OCI-LY1 (cell line): ENCODE measurements at regions not wholly inside any gene's neighbourhood (a gene's known extent, or its start where the extent isn't known, plus 50 kb on each side); places are given as distances from the start of the nearest gene placed in this dataset.
"Not testable (repeated sequence)": the region's sequence is repeated elsewhere in the genome, so short reads cannot be mapped to it uniquely, and the experiment has no call there.

Experiments used
- EZH2 ChIP-seq: fragments of 200-600 bp; sonication (generic), shearing (Covaris generic); IDR thresholded peaks from 2 replicates; pipeline ENCODE4 v1.8.0; 2017; ENCODE audit warnings: borderline replicate concordance, mixed run types, mild to moderate bottlenecking, antibody characterized with exemption, low read length, moderate library complexity, mixed read lengths
- TF ChIP-seq, protein P1 (sequence below): fragments of 200-600 bp; sonication (generic), shearing (Covaris generic); IDR thresholded peaks from 2 replicates; pipeline ENCODE4 v1.5.1; 2017; ENCODE audit warnings: mild to moderate bottlenecking, antibody characterized with exemption, low read length, moderate library complexity, mixed read lengths

DNA sequence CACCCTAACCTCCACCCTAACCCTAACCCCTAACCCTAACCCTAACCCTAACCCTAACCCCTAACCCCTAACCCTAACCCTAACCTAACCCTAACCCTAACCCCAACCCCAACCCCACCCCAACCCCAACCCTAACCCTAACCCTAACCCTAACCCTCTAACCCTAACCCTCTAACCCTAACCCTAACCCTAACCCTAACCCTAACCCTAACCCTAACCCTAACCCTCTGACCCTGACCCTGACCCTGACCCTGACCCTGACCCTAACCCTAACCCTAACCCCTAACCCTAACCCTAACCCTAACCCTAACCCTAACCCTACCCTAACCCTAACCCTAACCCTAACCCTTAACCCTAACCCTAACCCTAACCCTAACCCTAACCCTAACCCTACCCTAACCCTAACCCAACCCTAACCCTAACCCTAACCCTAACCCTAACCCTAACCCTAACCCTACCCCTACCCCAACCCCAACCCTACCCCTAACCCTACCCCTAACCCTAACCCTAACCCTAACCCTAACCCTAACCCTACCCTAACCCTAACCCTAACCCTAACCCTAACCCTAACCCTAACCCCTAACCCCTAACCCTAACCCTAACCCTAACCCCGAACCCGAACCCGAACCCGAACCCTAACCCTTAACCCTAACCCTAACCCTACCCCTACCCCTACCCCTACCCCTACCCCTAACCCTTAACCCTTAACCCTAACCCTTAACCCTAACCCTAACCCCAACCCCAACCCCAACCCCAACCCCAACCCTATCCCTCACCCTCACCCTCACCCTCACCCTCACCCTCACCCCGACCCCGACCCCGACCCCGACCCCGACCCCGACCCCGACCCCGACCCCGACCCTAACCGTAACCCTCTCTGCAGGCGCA, 186.2 kb upstream of the CHL1 start:
- TF ChIP-seq, protein P1, sequence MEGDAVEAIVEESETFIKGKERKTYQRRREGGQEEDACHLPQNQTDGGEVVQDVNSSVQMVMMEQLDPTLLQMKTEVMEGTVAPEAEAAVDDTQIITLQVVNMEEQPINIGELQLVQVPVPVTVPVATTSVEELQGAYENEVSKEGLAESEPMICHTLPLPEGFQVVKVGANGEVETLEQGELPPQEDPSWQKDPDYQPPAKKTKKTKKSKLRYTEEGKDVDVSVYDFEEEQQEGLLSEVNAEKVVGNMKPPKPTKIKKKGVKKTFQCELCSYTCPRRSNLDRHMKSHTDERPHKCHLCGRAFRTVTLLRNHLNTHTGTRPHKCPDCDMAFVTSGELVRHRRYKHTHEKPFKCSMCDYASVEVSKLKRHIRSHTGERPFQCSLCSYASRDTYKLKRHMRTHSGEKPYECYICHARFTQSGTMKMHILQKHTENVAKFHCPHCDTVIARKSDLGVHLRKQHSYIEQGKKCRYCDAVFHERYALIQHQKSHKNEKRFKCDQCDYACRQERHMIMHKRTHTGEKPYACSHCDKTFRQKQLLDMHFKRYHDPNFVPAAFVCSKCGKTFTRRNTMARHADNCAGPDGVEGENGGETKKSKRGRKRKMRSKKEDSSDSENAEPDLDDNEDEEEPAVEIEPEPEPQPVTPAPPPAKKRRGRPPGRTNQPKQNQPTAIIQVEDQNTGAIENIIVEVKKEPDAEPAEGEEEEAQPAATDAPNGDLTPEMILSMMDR: not testable (repeated sequence)
- TF ChIP-seq EZH2: not testable (repeated sequence)
